SK-N-SH (cell line): ENCODE measurements at regions not wholly inside any gene's neighbourhood (a gene's known extent, or its start where the extent isn't known, plus 50 kb on each side); places are given as distances from the start of the nearest gene placed in this dataset.

ENCODE experiments used
- CTCF ChIA-PET: fragments of 300-600, 350-600 bp; formaldehyde crosslinking; extraction: SDS; loops from one replicate; lab custom pipeline; 2021; lab: Yijun Ruan, JAX
- POLR2A ChIA-PET: fragments of 350-600 bp; sonication (Branson Sonifier 250); formaldehyde crosslinking; extraction: SDS; loops from one replicate; lab custom pipeline; 2020; ENCODE audit warnings: antibody characterized with exemption, inconsistent platforms; lab: Yijun Ruan, JAX
- DNase-seq: peaks from one replicate; pipeline ENCODE4 v3.0.0; 2012
- H2AFZ ChIP-seq: fragments of 200-600 bp; sonication (generic); 2 replicates; pipeline ENCODE4 v1.8.1; 2016; ENCODE audit warnings: antibody characterized with exemption, mild to moderate bottlenecking, low read depth
- H3F3A ChIP-seq: fragments of 200-600 bp; sonication (generic); replicated peaks from 2 replicates; pipeline ENCODE3; 2016; ENCODE audit warnings: antibody characterized with exemption, mild to moderate bottlenecking; ENCODE audit not compliant: insufficient read depth
- H3K27ac ChIP-seq, 2 experiments: fragments of 200-500 bp in 1 of 2; fragments of 200-600 bp in 1 of 2; sonication (Bioruptor generic) in 1 of 2; sonication (generic), shearing (Covaris generic) in 1 of 2; 2 replicates each; pipeline versions ENCODE4 v1.5.1 to v1.6.1; 2014 to 2016; ENCODE audit warnings: low read depth in 2 of 2, inconsistent platforms in 1 of 2, low read length in 1 of 2, mild to moderate bottlenecking in 1 of 2, mixed read lengths in 1 of 2
- H3K27me3 ChIP-seq: fragments of 200-600 bp; sonication (generic), shearing (Covaris generic); 2 replicates; pipeline ENCODE4 v1.6.1; 2016; ENCODE audit warnings: mixed run types; ENCODE audit not compliant: insufficient read depth
- H3K36me3 ChIP-seq, 2 experiments: fragments of 200-500 bp in 1 of 2; fragments of 200-600 bp in 1 of 2; sonication (Bioruptor generic) in 1 of 2; sonication (generic) in 1 of 2; replicated peaks in 1 of 2; 2 replicates each; pipeline versions ENCODE3 to v1.5.1; 2014 to 2016; ENCODE audit warnings: low read length in 1 of 2, mild to moderate bottlenecking in 1 of 2; ENCODE audit not compliant: insufficient read depth in 2 of 2, control insufficient read depth in 1 of 2
- H3K4me1 ChIP-seq, 2 experiments: fragments of 200-500 bp in 1 of 2; fragments of 200-600 bp in 1 of 2; sonication (Bioruptor generic) in 1 of 2; sonication (generic), shearing (Covaris generic) in 1 of 2; 2 replicates each; pipeline versions ENCODE4 v1.5.1 to v1.6.1; 2014 to 2016; ENCODE audit warnings: low read depth in 1 of 2, low read length in 1 of 2, mixed run types in 1 of 2; ENCODE audit not compliant: insufficient read depth in 2 of 2, control insufficient read depth in 1 of 2
- H3K4me2 ChIP-seq: fragments of 200-600 bp; sonication (generic), shearing (Covaris generic); 2 replicates; pipeline ENCODE4 v1.6.1; 2017; ENCODE audit warnings: mixed run types
- H3K4me3 ChIP-seq, 2 experiments: fragments of 200-500 bp in 1 of 2; fragments of 200-600 bp in 1 of 2; sonication (Bioruptor generic) in 1 of 2; sonication (generic), shearing (Covaris generic) in 1 of 2; 2 replicates each; pipeline versions ENCODE4 v1.5.1 to v1.8.1; 2014 to 2016; ENCODE audit warnings: low read depth in 2 of 2, inconsistent platforms in 1 of 2, low read length in 1 of 2, mild to moderate bottlenecking in 1 of 2, mixed read lengths in 1 of 2, moderate library complexity in 1 of 2
- H3K79me2 ChIP-seq: fragments of 200-600 bp; sonication (generic); 2 replicates; pipeline ENCODE4 v1.8.1; 2017; ENCODE audit warnings: mild to moderate bottlenecking; ENCODE audit not compliant: insufficient read depth
- H3K9ac ChIP-seq: fragments of 200-600 bp; sonication (generic); 2 replicates; pipeline ENCODE4 v1.6.1; 2017; ENCODE audit warnings: mixed run types
- H3K9me2 ChIP-seq: fragments of 200-600 bp; sonication (generic); 2 replicates; pipeline ENCODE4 v1.6.1; 2017; ENCODE audit warnings: mixed run types
- H3K9me3 ChIP-seq: fragments of 200-600 bp; sonication (generic); 2 replicates; pipeline ENCODE4 v1.6.1; 2017; ENCODE audit warnings: mixed run types, mild to moderate bottlenecking, moderate library complexity
- H4K20me1 ChIP-seq: fragments of 200-600 bp; sonication (generic); 2 replicates; pipeline ENCODE4 v1.6.1; 2017; ENCODE audit warnings: mild to moderate bottlenecking, mixed run types; ENCODE audit not compliant: insufficient read depth
- EP300 ChIP-seq, 2 experiments: IDR thresholded peaks; 2 replicates each; pipeline versions ENCODE4 v1.4.0 to v1.6.1; 2012; ENCODE audit warnings: borderline replicate concordance in 1 of 2, low read depth in 1 of 2, low read length in 1 of 2
- EZH2phosphoT487 ChIP-seq: fragments of 200-600 bp; sonication (generic); IDR thresholded peaks from 2 replicates; pipeline ENCODE4 v1.6.1; 2017; ENCODE audit warnings: low read depth, mixed run types, mild to moderate bottlenecking, antibody characterized with exemption, moderate library complexity, borderline replicate concordance
- GATA2 ChIP-seq: sonication (generic); formaldehyde crosslinking; IDR thresholded peaks from 2 replicates; pipeline ENCODE4 v1.5.0; 2020; ENCODE audit warnings: mild to moderate bottlenecking, missing genetic modification reagents
- MEF2A ChIP-seq: IDR thresholded peaks from 2 replicates; pipeline ENCODE4 v1.4.0; 2012; ENCODE audit warnings: low read depth, borderline replicate concordance
- MXI1 ChIP-seq: IDR thresholded peaks from 2 replicates; pipeline ENCODE4 v1.6.1; 2012; ENCODE audit warnings: mild to moderate bottlenecking, low read depth, low read length, improper control_type of control experiment
- NFIC ChIP-seq: IDR thresholded peaks from 2 replicates; pipeline ENCODE4 v1.4.0; 2012; ENCODE audit warnings: borderline replicate concordance
- NRF1 ChIP-seq: IDR thresholded peaks from 2 replicates; pipeline ENCODE4 v1.6.1; 2012; ENCODE audit warnings: low read depth, mild to moderate bottlenecking, low read length
- PBX3 ChIP-seq: IDR thresholded peaks from 2 replicates; pipeline ENCODE4; 2012
- POLR2AphosphoS5 ChIP-seq: IDR thresholded peaks from 2 replicates; pipeline ENCODE4 v1.6.1; 2012; ENCODE audit warnings: low read depth, low read length
- RCOR1 ChIP-seq: fragments of 150-350 bp; IDR thresholded peaks from 2 replicates; pipeline ENCODE4 v1.6.1; 2017; ENCODE audit warnings: antibody characterized with exemption, low read length
- RFX5 ChIP-seq: IDR thresholded peaks from 2 replicates; pipeline ENCODE4 v1.6.1; 2012; ENCODE audit warnings: mild to moderate bottlenecking, improper control_type of control experiment, low read length
- SIN3A ChIP-seq: IDR thresholded peaks from 2 replicates; pipeline ENCODE4 v1.6.1; 2012; ENCODE audit warnings: low read depth, mild to moderate bottlenecking, low read length, moderate library complexity, borderline replicate concordance
- SMC3 ChIP-seq: IDR thresholded peaks from 2 replicates; pipeline ENCODE4 v1.6.1; 2012; ENCODE audit warnings: low read depth, low read length, improper control_type of control experiment
- TAF1 ChIP-seq: IDR thresholded peaks from 2 replicates; pipeline ENCODE4 v1.6.1; 2012; ENCODE audit warnings: low read depth, mild to moderate bottlenecking, low read length, moderate library complexity, borderline replicate concordance
- YY1 ChIP-seq: IDR thresholded peaks from 2 replicates; pipeline ENCODE4 v1.4.0; 2012; ENCODE audit warnings: low read depth, mild to moderate bottlenecking
- WGBS: methylation state at CpG from one replicate; pipeline ENCODE4 v1.1.6; 2017; ENCODE audit warnings: low lambda C conversion rate; 5-methylcytosine and 5-hydroxymethylcytosine counted together
- TF ChIP-seq, protein P1 (sequence below): fragments of 150-350 bp; IDR thresholded peaks from 2 replicates; pipeline ENCODE4 v1.6.1; 2017; ENCODE audit warnings: antibody characterized with exemption, low read length, low read depth, borderline replicate concordance
- TF ChIP-seq, protein P2 (sequence below): IDR thresholded peaks from 2 replicates; pipeline ENCODE4 v1.6.1; 2012; ENCODE audit warnings: mild to moderate bottlenecking, low read depth, low read length, moderate library complexity
- TF ChIP-seq, protein P3 (sequence below): IDR thresholded peaks from 2 replicates; pipeline ENCODE4 v1.4.0; 2012; ENCODE audit warnings: low read depth, borderline replicate concordance

DNA sequence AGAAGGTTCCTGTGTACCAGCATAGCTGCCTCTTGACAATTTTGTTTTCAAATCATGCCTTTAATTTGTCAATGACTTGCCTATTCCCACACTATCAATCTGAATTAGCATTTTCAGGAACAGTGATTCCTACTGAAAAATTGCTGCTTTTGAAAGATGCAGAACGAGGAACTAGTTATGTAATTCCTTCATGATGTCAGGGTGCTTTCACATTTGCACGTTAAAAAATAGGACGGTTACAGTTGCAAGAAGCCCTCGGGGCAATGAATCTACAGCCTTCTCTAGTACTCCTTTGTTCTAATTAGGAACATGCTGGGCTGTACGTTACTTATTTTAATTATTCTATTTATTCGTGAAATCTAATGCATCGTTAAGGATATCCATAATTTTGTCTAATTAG lies 253.9 kb downstream of the OTUD1 start:
- Histone ChIP-seq H3K27me3 (peaks cover 34% of the 10 kb centered on the region), H3K79me2 (no peaks in the 10 kb centered on the region), H3K36me3 (no peaks in the 10 kb centered on the region), H4K20me1 (no peaks in the 10 kb centered on the region), H3K9ac (no peak overlapping the region), H3K27ac (no peak overlapping the region), H2AFZ (no peak overlapping the region), H3K4me2 (no peak overlapping the region), H3K9me3 (no peaks in the 10 kb centered on the region), H3K4me1 (no peaks in the 10 kb centered on the region), H3F3A (no peaks in the 10 kb centered on the region), H3K4me3 (no peak overlapping the region), H3K9me2 (no peaks in the 10 kb centered on the region)
- ChIA-PET POLR2A (no interaction called here), CTCF (interaction anchor here (2.3 to 2.4 kb wide), 2 partner anchors 9 to 535 kb away, joined by 6 to 11 read pairs; no protein-coding TSS in a partner anchor)
- TF ChIP-seq, protein P1, sequence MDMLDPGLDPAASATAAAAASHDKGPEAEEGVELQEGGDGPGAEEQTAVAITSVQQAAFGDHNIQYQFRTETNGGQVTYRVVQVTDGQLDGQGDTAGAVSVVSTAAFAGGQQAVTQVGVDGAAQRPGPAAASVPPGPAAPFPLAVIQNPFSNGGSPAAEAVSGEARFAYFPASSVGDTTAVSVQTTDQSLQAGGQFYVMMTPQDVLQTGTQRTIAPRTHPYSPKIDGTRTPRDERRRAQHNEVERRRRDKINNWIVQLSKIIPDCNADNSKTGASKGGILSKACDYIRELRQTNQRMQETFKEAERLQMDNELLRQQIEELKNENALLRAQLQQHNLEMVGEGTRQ: no peak
- TF ChIP-seq GATA2 (CRISPR knock-in tag): no peak
- no peak for TF ChIP-seq EP300 (IDR thresholded peaks at IDR 0.05; ENCODE audit: borderline replicate concordance in 1 of 2, low read depth in 1 of 2, low read length in 1 of 2)
- no peak for TF ChIP-seq SMC3
- TF ChIP-seq, protein P2, sequence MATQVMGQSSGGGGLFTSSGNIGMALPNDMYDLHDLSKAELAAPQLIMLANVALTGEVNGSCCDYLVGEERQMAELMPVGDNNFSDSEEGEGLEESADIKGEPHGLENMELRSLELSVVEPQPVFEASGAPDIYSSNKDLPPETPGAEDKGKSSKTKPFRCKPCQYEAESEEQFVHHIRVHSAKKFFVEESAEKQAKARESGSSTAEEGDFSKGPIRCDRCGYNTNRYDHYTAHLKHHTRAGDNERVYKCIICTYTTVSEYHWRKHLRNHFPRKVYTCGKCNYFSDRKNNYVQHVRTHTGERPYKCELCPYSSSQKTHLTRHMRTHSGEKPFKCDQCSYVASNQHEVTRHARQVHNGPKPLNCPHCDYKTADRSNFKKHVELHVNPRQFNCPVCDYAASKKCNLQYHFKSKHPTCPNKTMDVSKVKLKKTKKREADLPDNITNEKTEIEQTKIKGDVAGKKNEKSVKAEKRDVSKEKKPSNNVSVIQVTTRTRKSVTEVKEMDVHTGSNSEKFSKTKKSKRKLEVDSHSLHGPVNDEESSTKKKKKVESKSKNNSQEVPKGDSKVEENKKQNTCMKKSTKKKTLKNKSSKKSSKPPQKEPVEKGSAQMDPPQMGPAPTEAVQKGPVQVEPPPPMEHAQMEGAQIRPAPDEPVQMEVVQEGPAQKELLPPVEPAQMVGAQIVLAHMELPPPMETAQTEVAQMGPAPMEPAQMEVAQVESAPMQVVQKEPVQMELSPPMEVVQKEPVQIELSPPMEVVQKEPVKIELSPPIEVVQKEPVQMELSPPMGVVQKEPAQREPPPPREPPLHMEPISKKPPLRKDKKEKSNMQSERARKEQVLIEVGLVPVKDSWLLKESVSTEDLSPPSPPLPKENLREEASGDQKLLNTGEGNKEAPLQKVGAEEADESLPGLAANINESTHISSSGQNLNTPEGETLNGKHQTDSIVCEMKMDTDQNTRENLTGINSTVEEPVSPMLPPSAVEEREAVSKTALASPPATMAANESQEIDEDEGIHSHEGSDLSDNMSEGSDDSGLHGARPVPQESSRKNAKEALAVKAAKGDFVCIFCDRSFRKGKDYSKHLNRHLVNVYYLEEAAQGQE: no peak
- TF ChIP-seq NRF1: no peak
- TF ChIP-seq TAF1: no peak
- TF ChIP-seq POLR2AphosphoS5: no peak
- TF ChIP-seq NFIC: no peak
- TF ChIP-seq PBX3: no peak
- no peak for TF ChIP-seq RCOR1
- no peak for TF ChIP-seq YY1
- 4% methylated on average over 7 of the region's 7 CpGs for WGBS
- no peak for DNase-seq

DNA sequence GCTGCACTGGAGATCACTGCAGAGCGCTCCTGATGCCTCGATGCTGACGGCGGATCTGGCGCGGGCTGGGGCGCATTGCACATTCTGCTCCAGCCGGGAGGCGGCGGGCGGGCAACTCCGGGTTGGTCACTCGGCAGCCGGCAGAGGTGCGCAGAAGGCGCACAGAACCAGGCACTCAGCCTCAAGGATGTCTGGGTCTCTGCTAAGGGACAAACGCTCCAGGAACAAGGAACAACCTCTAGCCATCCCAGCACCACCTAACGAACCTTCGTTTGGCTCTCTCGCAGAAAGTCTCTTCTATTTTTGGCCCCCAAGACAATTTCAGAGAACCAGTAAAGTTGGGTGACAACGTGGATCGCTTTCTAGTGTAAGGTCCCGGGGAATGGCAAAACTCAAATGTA lies 254.6 kb downstream of the OTUD1 start:
- POLR2A ChIA-PET: no interaction called here

More for the DNA sequence above, 254.6 kb downstream of the OTUD1 start:
- H4K20me1 ChIP-seq: no peaks in the 10 kb centered on the region
- H3K36me3 ChIP-seq: no peaks in the 10 kb centered on the region
- no peak overlapping the region for H2AFZ ChIP-seq
- peak; percentile 44 for DNase-seq
- H3K4me3 ChIP-seq: no peak overlapping the region
- no peak overlapping the region for H3K9ac ChIP-seq
- CTCF ChIA-PET: interaction anchor here (0.8 to 2.3 kb wide), 2 partner anchors 379 to 535 kb away, joined by 5 to 6 read pairs; no protein-coding TSS in a partner anchor
- no peaks in the 10 kb centered on the region for H3K9me2 ChIP-seq
- H3K9me3 ChIP-seq: no peaks in the 10 kb centered on the region
- TF ChIP-seq EZH2phosphoT487 (no peak), SMC3 (no peak), RFX5 (no peak), MEF2A (no peak), NFIC (no peak), NRF1 (no peak), SIN3A (no peak), MXI1 (no peak), POLR2AphosphoS5 (no peak)
- TF ChIP-seq, protein P3, sequence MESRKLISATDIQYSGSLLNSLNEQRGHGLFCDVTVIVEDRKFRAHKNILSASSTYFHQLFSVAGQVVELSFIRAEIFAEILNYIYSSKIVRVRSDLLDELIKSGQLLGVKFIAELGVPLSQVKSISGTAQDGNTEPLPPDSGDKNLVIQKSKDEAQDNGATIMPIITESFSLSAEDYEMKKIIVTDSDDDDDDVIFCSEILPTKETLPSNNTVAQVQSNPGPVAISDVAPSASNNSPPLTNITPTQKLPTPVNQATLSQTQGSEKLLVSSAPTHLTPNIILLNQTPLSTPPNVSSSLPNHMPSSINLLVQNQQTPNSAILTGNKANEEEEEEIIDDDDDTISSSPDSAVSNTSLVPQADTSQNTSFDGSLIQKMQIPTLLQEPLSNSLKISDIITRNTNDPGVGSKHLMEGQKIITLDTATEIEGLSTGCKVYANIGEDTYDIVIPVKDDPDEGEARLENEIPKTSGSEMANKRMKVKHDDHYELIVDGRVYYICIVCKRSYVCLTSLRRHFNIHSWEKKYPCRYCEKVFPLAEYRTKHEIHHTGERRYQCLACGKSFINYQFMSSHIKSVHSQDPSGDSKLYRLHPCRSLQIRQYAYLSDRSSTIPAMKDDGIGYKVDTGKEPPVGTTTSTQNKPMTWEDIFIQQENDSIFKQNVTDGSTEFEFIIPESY: no peak
- H3K79me2 ChIP-seq: no peaks in the 10 kb centered on the region
- H3K27ac ChIP-seq: no peak overlapping the region
- no peak overlapping the region for H3K4me2 ChIP-seq
- 7% methylated on average over 15 of the region's 23 CpGs for WGBS
- no peaks in the 10 kb centered on the region for H3K4me1 ChIP-seq
- no peaks in the 10 kb centered on the region for H3F3A ChIP-seq
- H3K27me3 ChIP-seq: peaks cover 34% of the 10 kb centered on the region
